Peyer's patch (tissue), 4 donors: ENCODE measurements at regions not wholly inside any gene's neighbourhood (a gene's known extent, or its start where the extent isn't known, plus 50 kb on each side); places are given as distances from the start of the nearest gene placed in this dataset.

Source experiments
- POLR2A ChIP-seq, 2 donors: fragments of 450-650 bp; IDR thresholded peaks; one replicate each; pipeline ENCODE4 v1.5.1; 2017; ENCODE audit warnings: antibody characterized with exemption in 2 of 2, mild to moderate bottlenecking in 2 of 2, moderate library complexity in 2 of 2
- TF ChIP-seq, protein P1 (sequence below), 6 experiments: fragments of 450-650 bp in 4 of 6; fragments of 200-600 bp in 2 of 6; sonication (generic) in 1 of 6; IDR thresholded peaks; one replicate each; pipeline ENCODE4 v1.5.1; 2017 to 2019; ENCODE audit warnings: antibody characterized with exemption in 6 of 6, mild to moderate bottlenecking in 3 of 6, moderate library complexity in 1 of 6

DNA sequence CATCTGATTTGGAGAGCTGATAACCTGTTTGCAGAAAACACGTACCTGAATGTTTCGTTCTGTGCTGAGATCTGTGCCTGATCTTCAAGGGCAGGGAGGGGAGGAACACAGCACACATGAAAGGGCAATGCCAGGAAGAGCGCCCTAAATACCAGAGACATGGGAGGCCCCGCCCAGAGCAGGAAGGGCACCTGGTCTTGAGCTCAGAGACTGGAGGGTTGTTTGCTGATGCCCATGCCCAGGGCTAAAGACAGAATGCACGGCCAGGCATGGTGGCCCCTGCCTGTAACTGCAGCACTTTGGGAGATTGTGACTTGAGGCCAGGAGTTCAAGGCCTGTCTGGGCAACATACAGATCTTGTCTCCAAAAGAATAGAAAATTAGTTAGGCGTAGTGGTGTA lies 183.2 kb downstream of the TUBA3C start:
- TF ChIP-seq, protein P1, sequence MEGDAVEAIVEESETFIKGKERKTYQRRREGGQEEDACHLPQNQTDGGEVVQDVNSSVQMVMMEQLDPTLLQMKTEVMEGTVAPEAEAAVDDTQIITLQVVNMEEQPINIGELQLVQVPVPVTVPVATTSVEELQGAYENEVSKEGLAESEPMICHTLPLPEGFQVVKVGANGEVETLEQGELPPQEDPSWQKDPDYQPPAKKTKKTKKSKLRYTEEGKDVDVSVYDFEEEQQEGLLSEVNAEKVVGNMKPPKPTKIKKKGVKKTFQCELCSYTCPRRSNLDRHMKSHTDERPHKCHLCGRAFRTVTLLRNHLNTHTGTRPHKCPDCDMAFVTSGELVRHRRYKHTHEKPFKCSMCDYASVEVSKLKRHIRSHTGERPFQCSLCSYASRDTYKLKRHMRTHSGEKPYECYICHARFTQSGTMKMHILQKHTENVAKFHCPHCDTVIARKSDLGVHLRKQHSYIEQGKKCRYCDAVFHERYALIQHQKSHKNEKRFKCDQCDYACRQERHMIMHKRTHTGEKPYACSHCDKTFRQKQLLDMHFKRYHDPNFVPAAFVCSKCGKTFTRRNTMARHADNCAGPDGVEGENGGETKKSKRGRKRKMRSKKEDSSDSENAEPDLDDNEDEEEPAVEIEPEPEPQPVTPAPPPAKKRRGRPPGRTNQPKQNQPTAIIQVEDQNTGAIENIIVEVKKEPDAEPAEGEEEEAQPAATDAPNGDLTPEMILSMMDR (IDR thresholded peaks at IDR 0.05) = no peak
- no peak for TF ChIP-seq POLR2A (IDR thresholded peaks at IDR 0.05)
